GM19025 (cell line): ENCODE measurements at regions not wholly inside any gene's neighbourhood (a gene's known extent, or its start where the extent isn't known, plus 50 kb on each side); places are given as distances from the start of the nearest gene placed in this dataset.

Experiments used
- ATAC-seq: cut with Tn5 transposase; IDR thresholded peaks from one replicate; pipeline ENCODE4 v1.9.1; 2021; ENCODE audit warnings: mild to moderate bottlenecking, low read depth, moderate library complexity; ENCODE audit not compliant: unreplicated experiment

GRCh38 chr4:38606587-38606905, 57.5 kb upstream of the KLF3 start:
- no peak for ATAC-seq

GRCh38 chr4:38609614-38610013, 54.4 kb upstream of the KLF3 start:
- no peak for ATAC-seq

- ATAC-seq, result no peak
Measured at GRCh38 chr4:38610521-38610920, 53.5 kb upstream of the KLF3 start.

GRCh38 chr4:38610966-38611431, 53.0 kb upstream of the KLF3 start:
- ATAC-seq, result no peak

GRCh38 chr4:38611676-38612075, 52.3 kb upstream of the KLF3 start:
- ATAC-seq, result no peak

- no peak for ATAC-seq
Measured at GRCh38 chr4:38612646-38613414, 51.2 kb upstream of the KLF3 start.
